ENCODE measurements at regions not wholly inside any gene's neighbourhood (a gene's known extent, or its start where the extent isn't known, plus 50 kb on each side); places are given as distances from the start of the nearest gene placed in this dataset.

- DNase-seq (ENCODE audit: missing footprints) (no peak), ATAC-seq (no peak)
- intact Hi-C loops (cut with DNase I) = loop anchor here (10.0 kb wide), 2 partner anchors 251 to 531 kb away; no protein-coding TSS in a partner anchor
Measured at GRCh38 chr11:119483341-119483880, 60.4 kb upstream of the THY1 start.

GRCh38 chr11:119482521-119483011 is 59.6 kb upstream of the THY1 start:
- ATAC-seq (no peak), DNase-seq (ENCODE audit: missing footprints) (no peak)
- intact Hi-C loops (cut with DNase I) = loop anchor here (10.0 kb wide), 2 partner anchors 252 to 532 kb away; no protein-coding TSS in a partner anchor

GRCh38 chr11:119481667-119482400 is 58.9 kb upstream of the THY1 start:
- no peak for DNase-seq (ENCODE audit: missing footprints)
- no peak for ATAC-seq
- intact Hi-C loops (cut with DNase I) = loop anchor here (1.0 to 10.0 kb wide), 4 partner anchors 51 to 626 kb away; no protein-coding TSS in a partner anchor

GRCh38 chr11:119481021-119481666 is 58.2 kb upstream of the THY1 start:
- ATAC-seq (peak; percentile 78), DNase-seq (ENCODE audit: missing footprints) (peak; percentile 86)
- intact Hi-C loops (cut with DNase I) = loop anchor here (1.0 to 10.0 kb wide), 4 partner anchors 52 to 627 kb away; no protein-coding TSS in a partner anchor

GRCh38 chr11:119480380-119481020 is 57.5 kb upstream of the THY1 start:
- ATAC-seq (no peak), DNase-seq (ENCODE audit: missing footprints) (no peak)
- intact Hi-C loops (cut with DNase I) = loop anchor here (1.0 to 10.0 kb wide), 4 partner anchors 52 to 628 kb away; no protein-coding TSS in a partner anchor

- DNase-seq (ENCODE audit: missing footprints) (no peak), ATAC-seq (no peak)
Measured at GRCh38 chr11:119479685-119480275, 56.8 kb upstream of the THY1 start.

GRCh38 chr11:119478711-119479285 is 55.8 kb upstream of the THY1 start:
- DNase-seq (ENCODE audit: missing footprints) (no peak), ATAC-seq (no peak)
- intact Hi-C loops (cut with DNase I) = loop anchor here (10.0 kb wide), 1 partner anchor 94 kb away; the partner anchor contains the start of gene USP2

More at GRCh38 chr11:119479685-119480275, 56.8 kb upstream of the THY1 start:
- intact Hi-C loops (cut with DNase I) = loop anchor here (2.0 to 10.0 kb wide), 4 partner anchors 53 to 535 kb away; partner anchors contain the start of gene USP2

GRCh38 chr11:119476666-119477331 is 53.8 kb upstream of the THY1 start:
- intact Hi-C loops (cut with DNase I) = loop anchor here (10.0 kb wide), 1 partner anchor 92 kb away; the partner anchor contains the start of gene USP2
- no peak for DNase-seq (ENCODE audit: missing footprints)
- no peak for ATAC-seq

- no peak for ATAC-seq
- intact Hi-C loops (cut with DNase I) = loop anchor here (10.0 kb wide), 1 partner anchor 91 kb away; the partner anchor contains the start of gene USP2
- no peak for DNase-seq (ENCODE audit: missing footprints)
Measured at GRCh38 chr11:119476038-119476437, 53.1 kb upstream of the THY1 start.

GRCh38 chr11:119474682-119475596 is 52.0 kb upstream of the THY1 start:
- ATAC-seq = peak; percentile 57
- intact Hi-C loops (cut with DNase I) = loop anchor here (2.0 to 10.0 kb wide), 2 partner anchors 90 to 118 kb away; partner anchors contain the start of gene USP2
- no peak for DNase-seq (ENCODE audit: missing footprints)

- intact Hi-C loops (cut with DNase I) = loop anchor here (2.0 to 10.0 kb wide), 2 partner anchors 89 to 117 kb away; partner anchors contain the start of gene USP2
- DNase-seq (ENCODE audit: missing footprints) (no peak), ATAC-seq (no peak)
Measured at GRCh38 chr11:119473901-119474681, 51.1 kb upstream of the THY1 start.

GRCh38 chr11:119473226-119473625 is 50.3 kb upstream of the THY1 start:
- no peak for DNase-seq (ENCODE audit: missing footprints)
- ATAC-seq = no peak
- intact Hi-C loops (cut with DNase I) = loop anchor here (10.0 kb wide), 1 partner anchor 88 kb away; the partner anchor contains the start of gene USP2

- intact Hi-C loops (cut with DNase I) = loop anchor here (10.0 kb wide), 1 partner anchor 88 kb away; the partner anchor contains the start of gene USP2
- ATAC-seq (no peak), DNase-seq (ENCODE audit: missing footprints) (no peak)
Measured at GRCh38 chr11:119472856-119473222, 49.9 kb upstream of the THY1 start.

Measured in Right ventricle myocardium inferior (tissue), 1 donor.